Coronary artery (tissue), 2 donors: ENCODE measurements at regions not wholly inside any gene's neighbourhood (a gene's known extent, or its start where the extent isn't known, plus 50 kb on each side); places are given as distances from the start of the nearest gene placed in this dataset.

Source experiments
- DNase-seq: peaks from one replicate; pipeline ENCODE4 v3.0.0-alpha.2; 2017; ENCODE audit warnings: low spot score
- H3K27ac ChIP-seq, 2 donors: fragments of 200-600 bp; sonication (generic); one replicate each; pipeline ENCODE4 v1.5.1; 2016 to 2019
- H3K4me3 ChIP-seq: fragments of 200-600 bp; sonication (generic); 2 replicates; pipeline ENCODE4 v1.5.1; 2016; ENCODE audit warnings: mild to moderate bottlenecking, moderate library complexity
- TF ChIP-seq, protein P1 (sequence below): fragments of 200-600 bp; sonication (generic); IDR thresholded peaks from one replicate; pipeline ENCODE4 v1.5.1; 2019; ENCODE audit warnings: antibody characterized with exemption

DNA sequence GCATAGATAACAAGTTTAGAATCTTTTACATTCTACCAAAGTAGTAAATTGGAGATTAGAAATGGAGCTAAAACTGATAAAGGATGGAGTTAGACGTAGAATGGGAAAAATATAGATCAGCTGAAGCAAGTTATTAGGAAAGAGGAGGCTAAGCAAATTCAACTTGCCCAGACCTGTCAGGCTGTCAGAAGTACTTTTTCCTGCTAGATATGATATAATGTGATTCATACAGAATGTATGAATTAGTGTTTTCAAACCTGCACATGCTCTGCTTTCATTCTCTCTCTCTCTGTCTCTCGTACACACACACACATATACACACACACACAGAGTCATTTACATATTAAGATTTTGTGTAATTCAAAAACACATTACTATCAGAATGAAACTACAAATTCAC lies 133.2 kb upstream of the HDGFL1 start:
- no peak for DNase-seq
- Histone ChIP-seq H3K4me3 (no peak overlapping the region), H3K27ac (no peak overlapping the region)
- TF ChIP-seq, protein P1, sequence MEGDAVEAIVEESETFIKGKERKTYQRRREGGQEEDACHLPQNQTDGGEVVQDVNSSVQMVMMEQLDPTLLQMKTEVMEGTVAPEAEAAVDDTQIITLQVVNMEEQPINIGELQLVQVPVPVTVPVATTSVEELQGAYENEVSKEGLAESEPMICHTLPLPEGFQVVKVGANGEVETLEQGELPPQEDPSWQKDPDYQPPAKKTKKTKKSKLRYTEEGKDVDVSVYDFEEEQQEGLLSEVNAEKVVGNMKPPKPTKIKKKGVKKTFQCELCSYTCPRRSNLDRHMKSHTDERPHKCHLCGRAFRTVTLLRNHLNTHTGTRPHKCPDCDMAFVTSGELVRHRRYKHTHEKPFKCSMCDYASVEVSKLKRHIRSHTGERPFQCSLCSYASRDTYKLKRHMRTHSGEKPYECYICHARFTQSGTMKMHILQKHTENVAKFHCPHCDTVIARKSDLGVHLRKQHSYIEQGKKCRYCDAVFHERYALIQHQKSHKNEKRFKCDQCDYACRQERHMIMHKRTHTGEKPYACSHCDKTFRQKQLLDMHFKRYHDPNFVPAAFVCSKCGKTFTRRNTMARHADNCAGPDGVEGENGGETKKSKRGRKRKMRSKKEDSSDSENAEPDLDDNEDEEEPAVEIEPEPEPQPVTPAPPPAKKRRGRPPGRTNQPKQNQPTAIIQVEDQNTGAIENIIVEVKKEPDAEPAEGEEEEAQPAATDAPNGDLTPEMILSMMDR: no peak

DNA sequence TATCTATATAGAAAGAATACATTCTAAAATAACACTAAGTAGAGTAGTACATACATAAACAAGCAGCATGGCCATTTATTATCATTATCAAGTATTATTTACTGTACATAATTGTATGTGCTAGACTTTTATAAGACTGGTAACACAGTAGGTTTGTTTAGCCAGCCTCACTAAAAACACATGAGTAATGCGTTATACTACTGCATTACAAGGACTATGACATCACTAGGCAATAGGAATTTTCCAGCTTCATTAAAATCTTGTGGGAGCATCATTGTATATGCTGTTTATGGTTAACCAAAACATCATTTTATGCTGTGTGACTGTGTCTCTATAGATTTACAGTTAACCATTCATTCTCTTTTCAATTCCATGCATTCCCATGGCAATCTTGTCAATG lies 131.7 kb upstream of the HDGFL1 start:
- TF ChIP-seq, protein P1: no peak
- DNase-seq: no peak
- Histone ChIP-seq H3K27ac (no peak overlapping the region), H3K4me3 (no peak overlapping the region)

DNA sequence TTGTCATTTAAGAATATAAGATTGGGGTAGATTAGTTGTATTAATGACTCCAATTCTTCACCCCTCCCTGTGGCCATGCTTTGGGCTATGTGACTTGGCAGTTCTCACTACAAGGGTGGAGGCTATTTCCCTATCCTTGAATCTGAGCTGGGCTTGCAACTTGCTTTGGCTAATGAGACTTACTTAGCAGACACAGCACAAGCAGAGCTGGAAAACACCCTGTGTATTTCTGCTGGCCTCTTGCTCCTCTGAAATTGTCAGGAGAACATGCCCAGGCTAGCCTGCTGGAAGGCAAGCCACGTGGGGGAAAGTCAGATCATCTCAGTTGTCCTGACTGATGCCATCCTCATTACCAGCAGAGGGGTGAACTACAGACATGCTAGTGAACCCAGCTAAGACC lies 126.5 kb upstream of the HDGFL1 start:
- H3K27ac ChIP-seq: no peak overlapping the region
- no peak for DNase-seq
- H3K4me3 ChIP-seq: no peak overlapping the region
- TF ChIP-seq, protein P1: no peak

DNA sequence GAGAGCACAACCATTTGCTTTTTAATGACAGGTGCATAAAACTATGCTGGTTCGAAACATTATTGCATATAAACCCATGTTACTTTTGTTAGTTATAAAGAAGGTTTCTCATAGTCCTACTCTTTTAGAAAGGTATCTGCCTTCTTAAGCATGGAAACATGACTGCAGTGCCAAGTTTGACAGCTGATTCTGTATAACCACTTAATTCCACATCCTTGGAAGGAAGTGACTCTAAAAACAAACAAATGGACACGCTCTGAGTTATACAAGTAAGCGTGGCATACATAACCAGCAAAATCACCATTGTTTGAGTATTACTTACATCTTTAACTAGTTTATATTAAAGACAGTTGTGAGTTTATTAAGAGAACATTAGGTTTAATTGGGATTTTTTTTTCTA lies 125.0 kb upstream of the HDGFL1 start:
- H3K4me3 ChIP-seq: no peak overlapping the region
- DNase-seq: no peak
- TF ChIP-seq, protein P1: no peak
- no peak overlapping the region for H3K27ac ChIP-seq

DNA sequence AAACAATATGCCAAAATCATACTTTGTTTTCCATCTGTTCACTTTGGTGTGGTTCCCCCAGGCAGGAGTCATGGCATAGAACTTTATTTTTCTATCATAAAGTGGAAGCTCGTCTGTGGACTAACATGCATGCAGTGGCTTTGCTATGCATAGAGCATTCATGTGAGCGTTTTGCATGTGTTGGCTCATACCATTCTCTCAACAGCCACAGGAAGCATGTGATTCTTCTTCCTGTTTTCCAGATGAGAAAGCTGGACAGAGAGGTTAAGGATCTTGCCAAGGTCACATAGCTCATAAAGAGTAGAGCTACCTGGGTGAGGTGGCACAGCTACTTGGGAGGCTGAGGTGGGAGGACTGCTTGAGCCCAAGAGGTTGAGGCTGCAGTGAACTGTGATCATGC lies 123.4 kb upstream of the HDGFL1 start:
- Histone ChIP-seq H3K27ac (no peak overlapping the region), H3K4me3 (no peak overlapping the region)
- DNase-seq: no peak
- TF ChIP-seq, protein P1: no peak

DNA sequence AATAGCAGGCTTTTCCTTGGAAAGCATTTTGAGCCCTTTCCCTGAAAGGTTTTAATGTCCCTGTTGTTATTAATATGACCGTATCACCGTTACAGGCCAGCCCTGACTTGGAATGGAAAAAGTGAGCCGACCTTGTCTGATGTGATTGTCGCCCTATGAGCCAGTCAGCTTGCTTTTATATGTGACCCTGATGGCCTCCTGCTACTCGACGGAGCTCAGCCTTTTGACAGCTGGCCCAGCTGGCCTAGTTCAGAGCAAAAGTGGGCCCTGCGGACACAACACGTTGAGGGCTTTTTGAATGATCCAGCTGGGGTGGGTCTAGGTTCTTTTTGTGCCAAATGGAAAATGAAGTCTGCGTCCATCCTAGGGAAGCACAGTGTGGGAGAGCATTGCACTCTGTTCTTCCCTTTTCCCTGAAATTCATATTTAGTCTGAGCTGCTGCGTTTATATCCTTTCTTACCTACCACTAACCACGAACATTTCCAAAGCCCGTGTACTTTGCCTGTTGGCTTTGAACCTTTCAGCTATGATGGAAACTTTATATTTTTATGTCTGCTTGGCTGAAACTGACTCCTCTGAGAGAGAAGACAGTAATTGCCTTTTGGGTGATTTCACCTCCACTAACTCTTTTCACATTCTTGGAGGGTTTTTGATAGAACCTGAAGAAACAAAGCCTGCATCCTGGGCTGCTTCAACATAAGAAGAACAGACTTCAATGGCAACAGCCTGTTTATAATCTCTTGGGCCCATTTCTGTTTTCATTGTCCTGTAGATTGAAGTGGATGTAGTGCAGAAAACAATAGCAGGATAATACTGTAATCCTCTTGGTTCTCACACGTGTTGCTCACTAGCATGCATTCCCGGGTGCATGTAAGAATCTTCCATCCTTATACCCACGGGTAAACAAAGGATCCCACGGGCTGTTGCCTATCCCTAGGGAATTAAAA lies 121.8 kb upstream of the HDGFL1 start:
- Histone ChIP-seq H3K4me3 (no peak overlapping the region), H3K27ac (no peak overlapping the region)
- TF ChIP-seq, protein P1: no peak
- DNase-seq: no peak

DNA sequence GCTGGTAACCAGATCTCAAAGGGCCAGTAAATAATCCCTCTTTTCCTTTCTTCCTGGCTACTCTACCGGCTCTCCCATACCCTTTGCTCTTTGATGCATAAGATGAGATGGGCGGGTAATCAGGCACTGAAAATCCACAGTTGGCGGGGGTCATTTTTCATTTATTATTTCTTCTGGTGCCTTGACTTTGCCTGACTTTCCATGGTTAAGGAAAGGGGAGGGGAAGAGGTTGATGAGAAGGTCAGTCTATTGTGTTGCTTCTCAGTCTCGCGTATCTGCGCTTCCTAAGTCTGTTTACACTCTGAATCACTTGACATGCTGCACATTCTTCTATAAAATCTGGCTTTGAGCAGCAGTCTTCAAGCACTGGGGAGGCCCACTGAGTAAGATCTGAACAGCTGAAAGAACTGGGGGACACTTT lies 121.1 kb upstream of the HDGFL1 start:
- TF ChIP-seq, protein P1: no peak
- Histone ChIP-seq H3K27ac (no peak overlapping the region), H3K4me3 (no peak overlapping the region)
- no peak for DNase-seq
